Mucosa of descending colon (tissue), 3 donors: ENCODE measurements at regions not wholly inside any gene's neighbourhood (a gene's known extent, or its start where the extent isn't known, plus 50 kb on each side); places are given as distances from the start of the nearest gene placed in this dataset.

Source experiments
- ATAC-seq: fragments of 200-7000 bp; cut with Tn5 transposase; one replicate; pipeline ENCODE4 v1.9.1; 2020; ENCODE audit warnings: mild to moderate bottlenecking, moderate library complexity
- DNase-seq, 3 donors: peaks; one replicate each; pipeline ENCODE4 v3.0.0-alpha.2; 2020
- H3K36me3 ChIP-seq: fragments of 200-600 bp; one replicate; pipeline ENCODE4 v1.8.0; 2021; ENCODE audit warnings: low read depth, mild to moderate bottlenecking
- H3K4me1 ChIP-seq: fragments of 200-600 bp; one replicate; pipeline ENCODE4 v1.8.0; 2021; ENCODE audit warnings: low read depth, mild to moderate bottlenecking
- H3K4me3 ChIP-seq: fragments of 200-600 bp; one replicate; pipeline ENCODE4 v1.8.0; 2021; ENCODE audit warnings: mild to moderate bottlenecking
- H3K9me3 ChIP-seq: fragments of 200-600 bp; one replicate; pipeline ENCODE4 v1.8.0; 2021; ENCODE audit warnings: mild to moderate bottlenecking
- CTCF ChIP-seq: fragments of 200-600 bp; IDR thresholded peaks from one replicate; pipeline ENCODE4 v1.8.0; 2022; ENCODE audit warnings: antibody characterized with exemption, mild to moderate bottlenecking
- intact Hi-C, 2 donors: fragments of 100-400 bp; cut with DNase I in 1 of 2; cut with micrococcal nuclease in 1 of 2; formaldehyde crosslinking; loops; one replicate each; pipeline versions ENCODE4 v1.11.0 to v1.11.1; 2022; cut with DNase I, micrococcal nuclease
- donor health status: DM: no; HTN: no; CAD: no; lungs with moderate emphysema.
- donor health status: DM: no; HTN: no; CAD: no.
- donor health status: DM: no; HTN: yes; CAD: no.

GRCh38 chrX:39930786-39931528 is 166.8 kb downstream of the BCOR start:
- DNase-seq (no peak), ATAC-seq (no peak)
- no peaks in the 10 kb centered on the region for H3K9me3 ChIP-seq
- H3K36me3 ChIP-seq, result no peaks in the 10 kb centered on the region
- no peak overlapping the region for H3K4me3 ChIP-seq
- TF ChIP-seq CTCF, result no peak
- H3K4me1 ChIP-seq, result peaks cover 5% of the 10 kb centered on the region
- intact Hi-C loops, result no loop called here

- intact Hi-C loops, result no loop called here
- Histone ChIP-seq H3K36me3 (no peaks in the 10 kb centered on the region), H3K9me3 (no peaks in the 10 kb centered on the region), H3K4me3 (no peak overlapping the region), H3K4me1 (peaks cover 5% of the 10 kb centered on the region)
- DNase-seq (no peak), ATAC-seq (no peak)
- no peak for TF ChIP-seq CTCF
Measured at GRCh38 chrX:39931529-39932282, 166.1 kb downstream of the BCOR start.

GRCh38 chrX:39935411-39936064 is 162.2 kb downstream of the BCOR start:
- no peak for TF ChIP-seq CTCF
- H3K4me3 ChIP-seq, result no peak overlapping the region
- no peaks in the 10 kb centered on the region for H3K4me1 ChIP-seq
- DNase-seq, result no peak
- intact Hi-C loops, result no loop called here
- H3K36me3 ChIP-seq, result no peaks in the 10 kb centered on the region
- ATAC-seq, result no peak
- H3K9me3 ChIP-seq, result no peaks in the 10 kb centered on the region

GRCh38 chrX:39936886-39937770 is 160.6 kb downstream of the BCOR start:
- peak; percentile 57 for ATAC-seq
- intact Hi-C loops, result no loop called here
- no peak overlapping the region for H3K4me3 ChIP-seq
- no peak for DNase-seq
- no peaks in the 10 kb centered on the region for H3K36me3 ChIP-seq
- H3K9me3 ChIP-seq, result no peaks in the 10 kb centered on the region
- no peaks in the 10 kb centered on the region for H3K4me1 ChIP-seq
- TF ChIP-seq CTCF, result no peak

GRCh38 chrX:39938466-39938865 is 159.3 kb downstream of the BCOR start:
- no peak for TF ChIP-seq CTCF
- intact Hi-C loops, result no loop called here
- no peaks in the 10 kb centered on the region for H3K9me3 ChIP-seq
- ATAC-seq (no peak), DNase-seq (no peak)
- H3K4me1 ChIP-seq, result no peaks in the 10 kb centered on the region
- H3K36me3 ChIP-seq, result no peaks in the 10 kb centered on the region
- H3K4me3 ChIP-seq, result no peak overlapping the region
